Neuronal stem cell (in vitro differentiated cells): ENCODE measurements at regions not wholly inside any gene's neighbourhood (a gene's known extent, or its start where the extent isn't known, plus 50 kb on each side); places are given as distances from the start of the nearest gene placed in this dataset.

ENCODE experiments used
- DNase-seq: peaks from one replicate; pipeline ENCODE4 v3.0.0-alpha.2; 2013; ENCODE audit warnings: low spot score
- H2AFZ ChIP-seq: one replicate; pipeline ENCODE4 v1.6.1; 2013; ENCODE audit warnings: mild to moderate bottlenecking, low read length, inconsistent platforms
- H2AK5ac ChIP-seq: 2 replicates; pipeline ENCODE4 v1.6.1; 2013; ENCODE audit warnings: low read depth, mild to moderate bottlenecking, inconsistent platforms, low read length, moderate library complexity, mixed read lengths
- H2BK120ac ChIP-seq: 2 replicates; pipeline ENCODE4 v1.6.1; 2013; ENCODE audit warnings: low read depth, mild to moderate bottlenecking, inconsistent platforms, low read length, moderate library complexity, mixed read lengths
- H2BK12ac ChIP-seq: one replicate; pipeline ENCODE4 v1.6.1; 2013; ENCODE audit warnings: low read length, inconsistent platforms
- H2BK15ac ChIP-seq: 2 replicates; pipeline ENCODE4 v1.6.1; 2013; ENCODE audit warnings: mild to moderate bottlenecking, low read length, inconsistent platforms, mixed read lengths
- H2BK5ac ChIP-seq: one replicate; pipeline ENCODE4 v1.6.1; 2013; ENCODE audit warnings: inconsistent platforms, mild to moderate bottlenecking, low read length, moderate library complexity
- H3K14ac ChIP-seq: one replicate; pipeline ENCODE4 v1.6.1; 2013; ENCODE audit warnings: low read length, inconsistent platforms
- H3K18ac ChIP-seq: 2 replicates; pipeline ENCODE4 v1.6.1; 2013; ENCODE audit warnings: low read length, inconsistent platforms
- H3K23ac ChIP-seq: 2 replicates; pipeline ENCODE4 v1.6.1; 2013; ENCODE audit warnings: low read depth, mild to moderate bottlenecking, mixed read lengths, low read length, inconsistent platforms; ENCODE audit not compliant: poor library complexity
- H3K27ac ChIP-seq: replicated peaks from 3 replicates; pipeline ENCODE4 v1.5.1; 2013; ENCODE audit warnings: low read length, inconsistent platforms
- H3K27me3 ChIP-seq, 3 experiments: 2 replicates each; pipeline ENCODE4 v1.6.1; 2013; ENCODE audit warnings: low read length in 3 of 3, mild to moderate bottlenecking in 2 of 3, inconsistent platforms in 1 of 3, low read depth in 1 of 3, mixed read lengths in 1 of 3, moderate library complexity in 1 of 3; ENCODE audit not compliant: control insufficient read depth in 3 of 3, insufficient read depth in 3 of 3
- H3K36me3 ChIP-seq, 2 donors: replicated peaks in 1 of 2; 2 replicates each; pipeline ENCODE4 v1.6.1; 2013; ENCODE audit warnings: low read length in 2 of 2; ENCODE audit not compliant: control insufficient read depth in 2 of 2, insufficient read depth in 2 of 2
- H3K4ac ChIP-seq: 2 replicates; pipeline ENCODE4 v1.6.1; 2013; ENCODE audit warnings: inconsistent platforms, mild to moderate bottlenecking, low read length, moderate library complexity
- H3K4me1 ChIP-seq, 2 donors: 1 replicate in 1 of 2; 2 replicates in 1 of 2; pipeline ENCODE4 v1.6.1; 2013; ENCODE audit warnings: low read length in 2 of 2, low read depth in 1 of 2; ENCODE audit not compliant: control insufficient read depth in 2 of 2, insufficient read depth in 1 of 2
- H3K4me2 ChIP-seq: one replicate; pipeline ENCODE4 v1.6.1; 2013; ENCODE audit warnings: mild to moderate bottlenecking, low read length, inconsistent platforms; ENCODE audit not compliant: insufficient read depth, poor library complexity, severe bottlenecking
- H3K4me3 ChIP-seq, 2 donors: 2 replicates each; pipeline ENCODE4 v1.5.1; 2013; ENCODE audit warnings: low read length in 2 of 2, mild to moderate bottlenecking in 2 of 2, inconsistent platforms in 1 of 2, moderate library complexity in 1 of 2
- H3K79me1 ChIP-seq: one replicate; pipeline ENCODE4 v1.6.1; 2013; ENCODE audit warnings: low read depth, mild to moderate bottlenecking, inconsistent platforms, low read length, moderate library complexity
- H3K9ac ChIP-seq: one replicate; pipeline ENCODE4 v1.6.1; 2013; ENCODE audit warnings: mild to moderate bottlenecking, low read depth, low read length, inconsistent platforms; ENCODE audit not compliant: poor library complexity
- H3K9me3 ChIP-seq, 2 donors: replicated peaks in 1 of 2; 2 replicates each; pipeline versions ENCODE3 to v1.6.1; 2013; ENCODE audit warnings: low read length in 2 of 2, mild to moderate bottlenecking in 2 of 2, inconsistent platforms in 1 of 2, low read depth in 1 of 2, mixed read lengths in 1 of 2, moderate library complexity in 1 of 2; ENCODE audit not compliant: control insufficient read depth in 2 of 2, insufficient read depth in 1 of 2
- H4K8ac ChIP-seq: one replicate; pipeline ENCODE4 v1.6.1; 2013; ENCODE audit warnings: low read depth, mild to moderate bottlenecking, inconsistent platforms, low read length, moderate library complexity
- H4K91ac ChIP-seq: one replicate; pipeline ENCODE4 v1.6.1; 2013; ENCODE audit warnings: low read length, low read depth, mild to moderate bottlenecking, inconsistent platforms; ENCODE audit not compliant: poor library complexity
- WGBS, 2 donors: extraction: QIAGEN DNeasy Blood & Tissue Kit; methylation state at CpG; one replicate each; pipeline ENCODE4 v1.1.7; 2013; ENCODE audit warnings: missing lambda C conversion rate in 2 of 2, mixed read lengths in 1 of 2; ENCODE audit not compliant: insufficient read length in 2 of 2, insufficient replicate concordance in 1 of 2; ENCODE audit errors: extremely low coverage in 2 of 2; 5-methylcytosine and 5-hydroxymethylcytosine counted together

- Histone ChIP-seq H3K9ac (no peak overlapping the region), H2AK5ac (peak overlapping the region; percentile 86), H3K79me1 (no peaks in the 10 kb centered on the region), H3K23ac (no peak overlapping the region), H2BK5ac (no peak overlapping the region), H3K27me3 (peaks cover 0 to 4% (median 0%) of the 10 kb centered on the region in 3 experiments), H4K91ac (no peak overlapping the region), H2BK120ac (no peak overlapping the region), H3K4me1 (peaks cover 7 to 31% of the 10 kb centered on the region in 2 donors), H3K14ac (no peak overlapping the region), H3K4me2 (no peak overlapping the region), H3K36me3 (no peaks in the 10 kb centered on the region), H3K27ac (no peak overlapping the region), H4K8ac (no peak overlapping the region), H3K4ac (no peak overlapping the region), H2BK12ac (no peak overlapping the region), H3K18ac (peak overlapping the region; percentile 54), H2AFZ (no peak overlapping the region), H2BK15ac (no peak overlapping the region), H3K4me3 (no peak overlapping the region), H3K9me3 (peaks cover 0 to 4% of the 10 kb centered on the region in 2 donors)
- WGBS, 2 donors: no CpG with 5 or more reads among the region's 6 CpGs
- no peak for DNase-seq
Observed at GRCh38 chr17:5702951-5703510, 118.7 kb upstream of the NLRP1 start.

- H3K23ac ChIP-seq: no peak overlapping the region
- no CpG with 5 or more reads among the region's 2 CpGs for WGBS, 2 donors
Observed at GRCh38 chr17:5703736-5704135, 119.4 kb upstream of the NLRP1 start.

GRCh38 chr17:5705081-5705875, 121.0 kb upstream of the NLRP1 start:
- no peak overlapping the region for H3K4me2 ChIP-seq
- H3K18ac ChIP-seq: peak overlapping the region; percentile 95
- DNase-seq: peak; percentile 62
- no peak overlapping the region for H3K23ac ChIP-seq
- no peak overlapping the region for H3K4ac ChIP-seq
- H2AFZ ChIP-seq: no peak overlapping the region
- H3K27ac ChIP-seq: peak overlapping the region; percentile 81
- no peak overlapping the region for H2AK5ac ChIP-seq
- peaks cover 0 to 6% of the 10 kb centered on the region in 2 donors for H3K9me3 ChIP-seq
- peak overlapping the region; percentile 75 for H2BK5ac ChIP-seq
- H2BK12ac ChIP-seq: no peak overlapping the region
- peak overlapping the region; percentile 51 for H2BK120ac ChIP-seq
- no peak overlapping the region for H4K8ac ChIP-seq
- no peak overlapping the region for H3K14ac ChIP-seq
- peak overlapping the region; percentile 38 for H4K91ac ChIP-seq
- peaks cover 7 to 25% of the 10 kb centered on the region in 2 donors for H3K4me1 ChIP-seq
- peaks cover 0 to 3% (median 2%) of the 10 kb centered on the region in 3 experiments for H3K27me3 ChIP-seq
- H3K79me1 ChIP-seq: no peaks in the 10 kb centered on the region
- no peak overlapping the region for H3K4me3 ChIP-seq
- H3K36me3 ChIP-seq: no peaks in the 10 kb centered on the region
- H3K9ac ChIP-seq: no peak overlapping the region
- WGBS, 2 donors: no CpG with 5 or more reads among the region's 12 CpGs
- peak overlapping the region; percentile 77 for H2BK15ac ChIP-seq

More at GRCh38 chr17:5703736-5704135, 119.4 kb upstream of the NLRP1 start:
- peak overlapping the region; percentile 40 for H2BK15ac ChIP-seq
- no peak overlapping the region for H3K4me2 ChIP-seq
- H2BK12ac ChIP-seq: peak overlapping the region; percentile 8
- H3K9ac ChIP-seq: no peak overlapping the region
- H3K9me3 ChIP-seq: peaks cover 0 to 6% of the 10 kb centered on the region in 2 donors
- no peak for DNase-seq
- peak overlapping the region; percentile 11 for H2AK5ac ChIP-seq
- no peak overlapping the region for H3K4me3 ChIP-seq
- H3K79me1 ChIP-seq: no peaks in the 10 kb centered on the region
- H3K36me3 ChIP-seq: no peaks in the 10 kb centered on the region
- H3K18ac ChIP-seq: no peak overlapping the region
- peak overlapping the region; percentile 13 for H4K91ac ChIP-seq
- H3K14ac ChIP-seq: no peak overlapping the region
- no peak overlapping the region for H3K4ac ChIP-seq
- no peak overlapping the region for H2AFZ ChIP-seq
- no peak overlapping the region for H2BK5ac ChIP-seq
- no peak overlapping the region for H2BK120ac ChIP-seq
- no peak overlapping the region for H4K8ac ChIP-seq
- peaks cover 0 to 4% (median 0%) of the 10 kb centered on the region in 3 experiments for H3K27me3 ChIP-seq
- no peak overlapping the region for H3K27ac ChIP-seq
- H3K4me1 ChIP-seq: peaks cover 7 to 31% of the 10 kb centered on the region in 2 donors

- H3K36me3 ChIP-seq: no peaks in the 10 kb centered on the region
- peaks cover 7 to 25% of the 10 kb centered on the region in 2 donors for H3K4me1 ChIP-seq
- H3K4me2 ChIP-seq: no peak overlapping the region
- H3K4me3 ChIP-seq: no peak overlapping the region
- no peaks in the 10 kb centered on the region for H3K79me1 ChIP-seq
- H3K4ac ChIP-seq: no peak overlapping the region
- H2BK120ac ChIP-seq: no peak overlapping the region
- no peak overlapping the region for H2AK5ac ChIP-seq
- WGBS, 2 donors: no CpG with 5 or more reads among the region's 10 CpGs
- no peak overlapping the region for H4K8ac ChIP-seq
- H2BK5ac ChIP-seq: no peak overlapping the region
- H2BK15ac ChIP-seq: no peak overlapping the region
- H2AFZ ChIP-seq: peak overlapping the region; percentile 4
- peak overlapping the region; percentile 42 for H2BK12ac ChIP-seq
- H4K91ac ChIP-seq: no peak overlapping the region
- H3K14ac ChIP-seq: no peak overlapping the region
- peak overlapping the region; percentile 61 for H3K18ac ChIP-seq
- no peak overlapping the region for H3K9ac ChIP-seq
- DNase-seq: no peak
- H3K27me3 ChIP-seq: peaks cover 0 to 9% (median 0%) of the 10 kb centered on the region in 3 experiments
- no peak overlapping the region for H3K23ac ChIP-seq
- peaks cover 0 to 6% of the 10 kb centered on the region in 2 donors for H3K9me3 ChIP-seq
- peak overlapping the region; percentile 52 for H3K27ac ChIP-seq
Observed at GRCh38 chr17:5705876-5706576, 121.7 kb upstream of the NLRP1 start.
